ENCODE measurements at regions not wholly inside any gene's neighbourhood (a gene's known extent, or its start where the extent isn't known, plus 50 kb on each side); places are given as distances from the start of the nearest gene placed in this dataset.

DNA sequence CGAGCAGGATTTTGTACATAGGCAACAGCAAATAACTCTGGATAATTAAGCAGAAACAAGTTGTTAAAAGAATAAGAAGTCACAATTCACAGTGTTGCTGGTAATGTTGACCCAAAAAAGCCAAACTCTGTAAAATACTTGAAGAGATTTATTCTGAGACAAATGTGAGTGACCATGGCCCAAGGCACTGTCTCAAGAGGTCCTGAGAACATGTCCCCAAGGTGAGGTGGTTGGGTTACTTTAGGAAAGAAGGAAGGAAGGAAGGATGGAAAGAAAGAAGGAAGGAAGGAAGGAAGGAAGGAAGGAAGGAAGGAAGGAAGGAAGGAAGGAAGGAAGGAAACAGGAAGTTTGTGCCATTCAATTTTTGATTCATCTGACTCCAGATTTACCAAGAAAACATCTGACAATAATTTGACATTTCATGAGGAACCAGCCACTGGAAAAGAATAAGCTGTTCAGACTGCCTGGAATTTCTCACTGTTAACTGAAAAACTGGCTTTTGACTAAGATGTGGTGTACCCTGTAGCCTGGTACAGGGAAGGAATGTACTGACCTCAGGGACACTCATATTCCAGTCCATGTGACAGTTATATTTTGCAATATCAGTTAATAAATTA, 295.9 kb upstream of the TNC start:
- ATAC-seq = no peak
- H3K27me3 Mint-ChIP-seq (ENCODE audit: low read depth) = no peaks in the 10 kb centered on the region
- no peak overlapping the region for H3K27ac Mint-ChIP-seq
- POLR2A ChIA-PET = no interaction called here
- H3K36me3 Mint-ChIP-seq = peaks cover 20% of the 10 kb centered on the region
- no peak for DNase-seq (ENCODE audit: low spot score)
- CTCF ChIA-PET = no interaction called here
- no peak overlapping the region for H3K4me3 Mint-ChIP-seq
- H3K4me1 Mint-ChIP-seq = peaks cover 29% of the 10 kb centered on the region
- H3K9me3 Mint-ChIP-seq = peaks cover 26% of the 10 kb centered on the region
- TF ChIP-seq SOX15 (CRISPR knock-in tag; IDR thresholded peaks at IDR 0.05) (no peak), NR3C1 (CRISPR knock-in tag; conservative IDR thresholded peaks at IDR 0.05; ENCODE audit: low read depth) (no peak), ZBTB21 (CRISPR knock-in tag; IDR thresholded peaks at IDR 0.05; ENCODE audit: borderline replicate concordance) (no peak), ESRRA (CRISPR knock-in tag; IDR thresholded peaks at IDR 0.05; ENCODE audit: borderline replicate concordance) (no peak), SMAD3 (CRISPR knock-in tag; IDR thresholded peaks at IDR 0.05; ENCODE audit: borderline replicate concordance) (no peak), MYBL2 (CRISPR knock-in tag; IDR thresholded peaks at IDR 0.05) (no peak), FOXP1 (CRISPR knock-in tag; IDR thresholded peaks at IDR 0.05; ENCODE audit: borderline replicate concordance) (no peak)
- TF ChIP-seq, protein P1, sequence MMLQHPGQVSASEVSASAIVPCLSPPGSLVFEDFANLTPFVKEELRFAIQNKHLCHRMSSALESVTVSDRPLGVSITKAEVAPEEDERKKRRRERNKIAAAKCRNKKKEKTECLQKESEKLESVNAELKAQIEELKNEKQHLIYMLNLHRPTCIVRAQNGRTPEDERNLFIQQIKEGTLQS (CRISPR knock-in tag; conservative IDR thresholded peaks at IDR 0.05) = no peak
- TF ChIP-seq, protein P2, sequence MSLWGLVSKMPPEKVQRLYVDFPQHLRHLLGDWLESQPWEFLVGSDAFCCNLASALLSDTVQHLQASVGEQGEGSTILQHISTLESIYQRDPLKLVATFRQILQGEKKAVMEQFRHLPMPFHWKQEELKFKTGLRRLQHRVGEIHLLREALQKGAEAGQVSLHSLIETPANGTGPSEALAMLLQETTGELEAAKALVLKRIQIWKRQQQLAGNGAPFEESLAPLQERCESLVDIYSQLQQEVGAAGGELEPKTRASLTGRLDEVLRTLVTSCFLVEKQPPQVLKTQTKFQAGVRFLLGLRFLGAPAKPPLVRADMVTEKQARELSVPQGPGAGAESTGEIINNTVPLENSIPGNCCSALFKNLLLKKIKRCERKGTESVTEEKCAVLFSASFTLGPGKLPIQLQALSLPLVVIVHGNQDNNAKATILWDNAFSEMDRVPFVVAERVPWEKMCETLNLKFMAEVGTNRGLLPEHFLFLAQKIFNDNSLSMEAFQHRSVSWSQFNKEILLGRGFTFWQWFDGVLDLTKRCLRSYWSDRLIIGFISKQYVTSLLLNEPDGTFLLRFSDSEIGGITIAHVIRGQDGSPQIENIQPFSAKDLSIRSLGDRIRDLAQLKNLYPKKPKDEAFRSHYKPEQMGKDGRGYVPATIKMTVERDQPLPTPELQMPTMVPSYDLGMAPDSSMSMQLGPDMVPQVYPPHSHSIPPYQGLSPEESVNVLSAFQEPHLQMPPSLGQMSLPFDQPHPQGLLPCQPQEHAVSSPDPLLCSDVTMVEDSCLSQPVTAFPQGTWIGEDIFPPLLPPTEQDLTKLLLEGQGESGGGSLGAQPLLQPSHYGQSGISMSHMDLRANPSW (CRISPR knock-in tag; conservative IDR thresholded peaks at IDR 0.05; ENCODE audit: low read depth) = no peak
- TF ChIP-seq, protein P3, sequence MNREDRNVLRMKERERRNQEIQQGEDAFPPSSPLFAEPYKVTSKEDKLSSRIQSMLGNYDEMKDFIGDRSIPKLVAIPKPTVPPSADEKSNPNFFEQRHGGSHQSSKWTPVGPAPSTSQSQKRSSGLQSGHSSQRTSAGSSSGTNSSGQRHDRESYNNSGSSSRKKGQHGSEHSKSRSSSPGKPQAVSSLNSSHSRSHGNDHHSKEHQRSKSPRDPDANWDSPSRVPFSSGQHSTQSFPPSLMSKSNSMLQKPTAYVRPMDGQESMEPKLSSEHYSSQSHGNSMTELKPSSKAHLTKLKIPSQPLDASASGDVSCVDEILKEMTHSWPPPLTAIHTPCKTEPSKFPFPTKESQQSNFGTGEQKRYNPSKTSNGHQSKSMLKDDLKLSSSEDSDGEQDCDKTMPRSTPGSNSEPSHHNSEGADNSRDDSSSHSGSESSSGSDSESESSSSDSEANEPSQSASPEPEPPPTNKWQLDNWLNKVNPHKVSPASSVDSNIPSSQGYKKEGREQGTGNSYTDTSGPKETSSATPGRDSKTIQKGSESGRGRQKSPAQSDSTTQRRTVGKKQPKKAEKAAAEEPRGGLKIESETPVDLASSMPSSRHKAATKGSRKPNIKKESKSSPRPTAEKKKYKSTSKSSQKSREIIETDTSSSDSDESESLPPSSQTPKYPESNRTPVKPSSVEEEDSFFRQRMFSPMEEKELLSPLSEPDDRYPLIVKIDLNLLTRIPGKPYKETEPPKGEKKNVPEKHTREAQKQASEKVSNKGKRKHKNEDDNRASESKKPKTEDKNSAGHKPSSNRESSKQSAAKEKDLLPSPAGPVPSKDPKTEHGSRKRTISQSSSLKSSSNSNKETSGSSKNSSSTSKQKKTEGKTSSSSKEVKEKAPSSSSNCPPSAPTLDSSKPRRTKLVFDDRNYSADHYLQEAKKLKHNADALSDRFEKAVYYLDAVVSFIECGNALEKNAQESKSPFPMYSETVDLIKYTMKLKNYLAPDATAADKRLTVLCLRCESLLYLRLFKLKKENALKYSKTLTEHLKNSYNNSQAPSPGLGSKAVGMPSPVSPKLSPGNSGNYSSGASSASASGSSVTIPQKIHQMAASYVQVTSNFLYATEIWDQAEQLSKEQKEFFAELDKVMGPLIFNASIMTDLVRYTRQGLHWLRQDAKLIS (CRISPR knock-in tag; IDR thresholded peaks at IDR 0.05; ENCODE audit: borderline replicate concordance) = no peak

DNA sequence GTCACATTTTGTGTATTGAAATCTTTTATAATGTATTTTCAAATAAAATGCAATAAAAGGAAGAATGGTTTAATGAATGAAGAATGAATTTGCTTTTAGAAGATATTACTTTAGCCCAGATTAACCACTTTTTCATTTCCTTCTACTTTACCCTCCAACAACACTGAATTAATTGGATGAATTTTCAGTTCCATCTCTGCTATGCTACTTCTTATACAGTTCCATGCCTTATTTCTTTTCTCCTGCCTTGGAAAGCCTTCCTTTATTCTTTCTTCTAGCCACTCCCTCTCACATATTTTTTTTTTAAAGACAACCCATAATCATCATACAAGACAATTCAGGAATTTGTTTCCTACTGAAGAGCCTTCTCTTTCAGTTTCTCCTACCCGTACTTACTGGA, 296.6 kb upstream of the TNC start:
- H3K27ac Mint-ChIP-seq = no peak overlapping the region
- CTCF ChIA-PET = no interaction called here
- peaks cover 24% of the 10 kb centered on the region for H3K9me3 Mint-ChIP-seq
- POLR2A ChIA-PET = no interaction called here
- no peak overlapping the region for H3K4me3 Mint-ChIP-seq
- no peak for ATAC-seq
- no peaks in the 10 kb centered on the region for H3K27me3 Mint-ChIP-seq (ENCODE audit: low read depth)
- H3K4me1 Mint-ChIP-seq = peaks cover 27% of the 10 kb centered on the region
- peaks cover 19% of the 10 kb centered on the region for H3K36me3 Mint-ChIP-seq
- no peak for DNase-seq (ENCODE audit: low spot score)
- TF ChIP-seq NR1H2 (CRISPR knock-in tag; IDR thresholded peaks at IDR 0.05) (no peak), NFE2L1 (CRISPR knock-in tag; IDR thresholded peaks at IDR 0.05) (no peak), ZNF219 (CRISPR knock-in tag; IDR thresholded peaks at IDR 0.05; ENCODE audit: borderline replicate concordance) (no peak), ZNF121 (CRISPR knock-in tag; IDR thresholded peaks at IDR 0.05) (no peak), ZNF423 (CRISPR knock-in tag; IDR thresholded peaks at IDR 0.05) (no peak)
- TF ChIP-seq, protein P4, sequence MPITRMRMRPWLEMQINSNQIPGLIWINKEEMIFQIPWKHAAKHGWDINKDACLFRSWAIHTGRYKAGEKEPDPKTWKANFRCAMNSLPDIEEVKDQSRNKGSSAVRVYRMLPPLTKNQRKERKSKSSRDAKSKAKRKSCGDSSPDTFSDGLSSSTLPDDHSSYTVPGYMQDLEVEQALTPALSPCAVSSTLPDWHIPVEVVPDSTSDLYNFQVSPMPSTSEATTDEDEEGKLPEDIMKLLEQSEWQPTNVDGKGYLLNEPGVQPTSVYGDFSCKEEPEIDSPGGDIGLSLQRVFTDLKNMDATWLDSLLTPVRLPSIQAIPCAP (CRISPR knock-in tag; IDR thresholded peaks at IDR 0.05) = no peak
- TF ChIP-seq, protein P5, sequence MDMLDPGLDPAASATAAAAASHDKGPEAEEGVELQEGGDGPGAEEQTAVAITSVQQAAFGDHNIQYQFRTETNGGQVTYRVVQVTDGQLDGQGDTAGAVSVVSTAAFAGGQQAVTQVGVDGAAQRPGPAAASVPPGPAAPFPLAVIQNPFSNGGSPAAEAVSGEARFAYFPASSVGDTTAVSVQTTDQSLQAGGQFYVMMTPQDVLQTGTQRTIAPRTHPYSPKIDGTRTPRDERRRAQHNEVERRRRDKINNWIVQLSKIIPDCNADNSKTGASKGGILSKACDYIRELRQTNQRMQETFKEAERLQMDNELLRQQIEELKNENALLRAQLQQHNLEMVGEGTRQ (CRISPR knock-in tag; IDR thresholded peaks at IDR 0.05) = no peak
- TF ChIP-seq, protein P6, sequence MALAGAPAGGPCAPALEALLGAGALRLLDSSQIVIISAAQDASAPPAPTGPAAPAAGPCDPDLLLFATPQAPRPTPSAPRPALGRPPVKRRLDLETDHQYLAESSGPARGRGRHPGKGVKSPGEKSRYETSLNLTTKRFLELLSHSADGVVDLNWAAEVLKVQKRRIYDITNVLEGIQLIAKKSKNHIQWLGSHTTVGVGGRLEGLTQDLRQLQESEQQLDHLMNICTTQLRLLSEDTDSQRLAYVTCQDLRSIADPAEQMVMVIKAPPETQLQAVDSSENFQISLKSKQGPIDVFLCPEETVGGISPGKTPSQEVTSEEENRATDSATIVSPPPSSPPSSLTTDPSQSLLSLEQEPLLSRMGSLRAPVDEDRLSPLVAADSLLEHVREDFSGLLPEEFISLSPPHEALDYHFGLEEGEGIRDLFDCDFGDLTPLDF (CRISPR knock-in tag; IDR thresholded peaks at IDR 0.05) = no peak
- TF ChIP-seq, protein P7, sequence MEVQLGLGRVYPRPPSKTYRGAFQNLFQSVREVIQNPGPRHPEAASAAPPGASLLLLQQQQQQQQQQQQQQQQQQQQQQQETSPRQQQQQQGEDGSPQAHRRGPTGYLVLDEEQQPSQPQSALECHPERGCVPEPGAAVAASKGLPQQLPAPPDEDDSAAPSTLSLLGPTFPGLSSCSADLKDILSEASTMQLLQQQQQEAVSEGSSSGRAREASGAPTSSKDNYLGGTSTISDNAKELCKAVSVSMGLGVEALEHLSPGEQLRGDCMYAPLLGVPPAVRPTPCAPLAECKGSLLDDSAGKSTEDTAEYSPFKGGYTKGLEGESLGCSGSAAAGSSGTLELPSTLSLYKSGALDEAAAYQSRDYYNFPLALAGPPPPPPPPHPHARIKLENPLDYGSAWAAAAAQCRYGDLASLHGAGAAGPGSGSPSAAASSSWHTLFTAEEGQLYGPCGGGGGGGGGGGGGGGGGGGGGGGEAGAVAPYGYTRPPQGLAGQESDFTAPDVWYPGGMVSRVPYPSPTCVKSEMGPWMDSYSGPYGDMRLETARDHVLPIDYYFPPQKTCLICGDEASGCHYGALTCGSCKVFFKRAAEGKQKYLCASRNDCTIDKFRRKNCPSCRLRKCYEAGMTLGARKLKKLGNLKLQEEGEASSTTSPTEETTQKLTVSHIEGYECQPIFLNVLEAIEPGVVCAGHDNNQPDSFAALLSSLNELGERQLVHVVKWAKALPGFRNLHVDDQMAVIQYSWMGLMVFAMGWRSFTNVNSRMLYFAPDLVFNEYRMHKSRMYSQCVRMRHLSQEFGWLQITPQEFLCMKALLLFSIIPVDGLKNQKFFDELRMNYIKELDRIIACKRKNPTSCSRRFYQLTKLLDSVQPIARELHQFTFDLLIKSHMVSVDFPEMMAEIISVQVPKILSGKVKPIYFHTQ (CRISPR knock-in tag; IDR thresholded peaks at IDR 0.05) = no peak
- TF ChIP-seq, protein P8, sequence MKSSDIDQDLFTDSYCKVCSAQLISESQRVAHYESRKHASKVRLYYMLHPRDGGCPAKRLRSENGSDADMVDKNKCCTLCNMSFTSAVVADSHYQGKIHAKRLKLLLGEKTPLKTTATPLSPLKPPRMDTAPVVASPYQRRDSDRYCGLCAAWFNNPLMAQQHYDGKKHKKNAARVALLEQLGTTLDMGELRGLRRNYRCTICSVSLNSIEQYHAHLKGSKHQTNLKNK (CRISPR knock-in tag; IDR thresholded peaks at IDR 0.05) = no peak
- TF ChIP-seq, protein P9, sequence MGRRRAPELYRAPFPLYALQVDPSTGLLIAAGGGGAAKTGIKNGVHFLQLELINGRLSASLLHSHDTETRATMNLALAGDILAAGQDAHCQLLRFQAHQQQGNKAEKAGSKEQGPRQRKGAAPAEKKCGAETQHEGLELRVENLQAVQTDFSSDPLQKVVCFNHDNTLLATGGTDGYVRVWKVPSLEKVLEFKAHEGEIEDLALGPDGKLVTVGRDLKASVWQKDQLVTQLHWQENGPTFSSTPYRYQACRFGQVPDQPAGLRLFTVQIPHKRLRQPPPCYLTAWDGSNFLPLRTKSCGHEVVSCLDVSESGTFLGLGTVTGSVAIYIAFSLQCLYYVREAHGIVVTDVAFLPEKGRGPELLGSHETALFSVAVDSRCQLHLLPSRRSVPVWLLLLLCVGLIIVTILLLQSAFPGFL (CRISPR knock-in tag; IDR thresholded peaks at IDR 0.05; ENCODE audit: borderline replicate concordance) = no peak
